Esophagus muscularis mucosa (tissue), 4 donors: ENCODE measurements at regions not wholly inside any gene's neighbourhood (a gene's known extent, or its start where the extent isn't known, plus 50 kb on each side); places are given as distances from the start of the nearest gene placed in this dataset.

ENCODE experiments used
- CTCF ChIP-seq, 3 experiments: fragments of 200-600 bp in 2 of 3; fragments of 450-650 bp in 1 of 3; sonication (generic) in 2 of 3; IDR thresholded peaks; one replicate each; pipeline ENCODE4 v1.5.1; 2017 to 2019; ENCODE audit warnings: antibody characterized with exemption in 3 of 3, mild to moderate bottlenecking in 2 of 3, moderate library complexity in 1 of 3
- EP300 ChIP-seq: sonication (generic); formaldehyde crosslinking; IDR thresholded peaks from one replicate; pipeline ENCODE4 v1.6.1; 2017; ENCODE audit warnings: antibody characterized with exemption
- POLR2A ChIP-seq: fragments of 450-650 bp; IDR thresholded peaks from one replicate; pipeline ENCODE4 v1.6.1; 2017; ENCODE audit warnings: antibody characterized with exemption, moderate library complexity, mild to moderate bottlenecking, low read depth
- POLR2AphosphoS5 ChIP-seq, 2 donors: sonication (generic); formaldehyde crosslinking; IDR thresholded peaks; one replicate each; pipeline ENCODE4 v1.6.1; 2017; ENCODE audit warnings: antibody characterized with exemption in 2 of 2

GRCh38 chr12:131448254-131448795 is 262.6 kb upstream of the SFSWAP start:
- TF ChIP-seq CTCF (IDR thresholded peaks at IDR 0.05) (no peak), POLR2AphosphoS5 (IDR thresholded peaks at IDR 0.05) (no peak), POLR2A (no peak), EP300 (no peak)
